GM12872 (cell line): ENCODE measurements at regions not wholly inside any gene's neighbourhood (a gene's known extent, or its start where the extent isn't known, plus 50 kb on each side); places are given as distances from the start of the nearest gene placed in this dataset.

Source experiments
- CTCF ChIP-seq: IDR thresholded peaks from 3 replicates; pipeline ENCODE4 v1.5.1; 2011; ENCODE audit warnings: low read depth, mild to moderate bottlenecking, low read length, moderate library complexity; ENCODE audit not compliant: insufficient read depth

GRCh38 chr3:105033081-105033480, 333.6 kb upstream of the ALCAM start:
- TF ChIP-seq CTCF = no peak

- TF ChIP-seq CTCF = no peak
Measured at GRCh38 chr3:105039004-105039403, 327.7 kb upstream of the ALCAM start.

GRCh38 chr3:105040026-105040622, 326.6 kb upstream of the ALCAM start:
- no peak for TF ChIP-seq CTCF

- TF ChIP-seq CTCF = no peak
Measured at GRCh38 chr3:105042586-105042985, 324.1 kb upstream of the ALCAM start.

DNA sequence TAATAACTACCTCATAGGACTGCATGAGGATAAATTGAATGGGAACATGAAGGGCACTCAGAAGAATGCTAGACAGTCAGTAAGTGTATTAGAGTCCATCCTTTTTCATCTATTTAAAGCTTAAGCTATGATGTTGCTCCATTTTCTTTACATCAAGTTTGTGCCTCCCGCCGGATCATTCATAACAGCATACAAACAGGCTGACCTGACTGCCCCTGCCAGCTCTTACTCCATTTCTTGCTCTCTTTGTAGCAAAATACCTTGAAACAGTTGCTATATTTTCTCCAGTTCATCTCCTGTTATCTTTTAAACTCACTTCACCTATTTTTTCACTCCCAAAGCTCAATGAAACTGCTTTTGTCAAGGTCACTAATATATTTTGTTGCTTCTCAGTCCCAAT, 315.6 kb upstream of the ALCAM start:
- no peak for TF ChIP-seq CTCF

GRCh38 chr3:105051972-105052371, 314.7 kb upstream of the ALCAM start:
- no peak for TF ChIP-seq CTCF

DNA sequence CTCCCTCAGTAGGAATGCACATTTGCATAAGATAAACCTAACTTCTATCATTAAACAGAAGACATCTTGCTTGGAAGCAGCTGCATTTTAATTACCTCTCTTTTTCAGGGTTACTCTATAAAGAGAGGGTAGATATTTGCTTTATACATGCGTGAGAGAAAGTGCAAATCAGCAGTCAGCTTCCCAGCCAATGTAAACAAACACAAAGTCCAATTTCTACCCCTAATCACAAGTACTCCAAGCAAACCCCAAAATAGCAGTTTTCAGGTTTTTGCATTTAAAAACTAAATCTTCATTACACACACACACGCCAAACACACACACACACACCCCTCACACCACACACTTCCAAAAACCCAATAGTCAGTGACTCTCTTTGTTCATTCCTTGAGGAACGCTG, 303.9 kb upstream of the ALCAM start:
- no peak for TF ChIP-seq CTCF
